ENCODE measurements at regions not wholly inside any gene's neighbourhood (a gene's known extent, or its start where the extent isn't known, plus 50 kb on each side); places are given as distances from the start of the nearest gene placed in this dataset.

DNA sequence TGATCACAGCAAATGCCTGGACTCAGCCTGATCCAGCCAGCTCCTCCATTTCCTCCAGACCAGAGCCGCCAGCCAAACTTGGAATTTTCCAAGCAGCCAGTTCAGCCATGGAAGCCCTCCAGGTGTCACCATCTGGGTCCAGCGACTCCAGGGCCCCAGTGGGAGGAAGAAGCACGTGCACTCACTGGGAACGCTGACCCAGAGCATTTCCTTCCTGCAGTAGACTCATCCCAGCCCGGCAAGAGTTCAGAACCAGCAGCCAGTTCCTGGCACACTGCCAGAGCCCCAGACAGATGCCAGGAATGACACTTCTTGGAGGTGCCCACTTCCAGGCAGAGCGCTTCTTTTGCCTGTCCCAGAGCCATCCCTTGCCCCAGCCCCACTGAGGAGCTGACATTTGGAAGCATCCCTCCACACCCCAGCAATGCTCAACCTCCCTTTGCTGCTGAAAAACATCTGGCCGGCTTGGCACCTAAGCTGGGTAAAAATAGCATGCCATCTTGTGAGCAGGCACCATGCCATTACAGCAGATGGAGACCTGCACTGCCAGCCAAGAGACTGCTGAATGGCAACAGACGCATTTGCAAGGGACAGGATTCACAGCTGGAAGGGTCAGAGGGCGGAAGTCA is 460.3 kb upstream of the PROK2 start:
- H3K27me3 ChIP-seq: no peaks in the 10 kb centered on the region
- H3K4me1 ChIP-seq: peaks cover 0 to 43% (median 8%) of the 10 kb centered on the region in 4 donors
- WGBS, 2 donors: 64 to 68% methylated on average over 8 to 9 of the region's 9 CpGs
- no peaks in the 10 kb centered on the region for H3K36me3 ChIP-seq
- no peaks in the 10 kb centered on the region for H3K9me3 ChIP-seq
- no peak overlapping the region for H3K27ac ChIP-seq
- TF ChIP-seq EP300 (IDR thresholded peaks at IDR 0.05): peak in 1 of 2 donors; percentile 35
- TF ChIP-seq POLR2A (IDR thresholded peaks at IDR 0.05): no peak
- TF ChIP-seq, protein P1, sequence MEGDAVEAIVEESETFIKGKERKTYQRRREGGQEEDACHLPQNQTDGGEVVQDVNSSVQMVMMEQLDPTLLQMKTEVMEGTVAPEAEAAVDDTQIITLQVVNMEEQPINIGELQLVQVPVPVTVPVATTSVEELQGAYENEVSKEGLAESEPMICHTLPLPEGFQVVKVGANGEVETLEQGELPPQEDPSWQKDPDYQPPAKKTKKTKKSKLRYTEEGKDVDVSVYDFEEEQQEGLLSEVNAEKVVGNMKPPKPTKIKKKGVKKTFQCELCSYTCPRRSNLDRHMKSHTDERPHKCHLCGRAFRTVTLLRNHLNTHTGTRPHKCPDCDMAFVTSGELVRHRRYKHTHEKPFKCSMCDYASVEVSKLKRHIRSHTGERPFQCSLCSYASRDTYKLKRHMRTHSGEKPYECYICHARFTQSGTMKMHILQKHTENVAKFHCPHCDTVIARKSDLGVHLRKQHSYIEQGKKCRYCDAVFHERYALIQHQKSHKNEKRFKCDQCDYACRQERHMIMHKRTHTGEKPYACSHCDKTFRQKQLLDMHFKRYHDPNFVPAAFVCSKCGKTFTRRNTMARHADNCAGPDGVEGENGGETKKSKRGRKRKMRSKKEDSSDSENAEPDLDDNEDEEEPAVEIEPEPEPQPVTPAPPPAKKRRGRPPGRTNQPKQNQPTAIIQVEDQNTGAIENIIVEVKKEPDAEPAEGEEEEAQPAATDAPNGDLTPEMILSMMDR (IDR thresholded peaks at IDR 0.05): no peak
- H3K4me3 ChIP-seq: no peak overlapping the region
- peak in 1 of 2 donors; percentile 23 for DNase-seq (ENCODE audit: low spot score in 2 of 2)

DNA sequence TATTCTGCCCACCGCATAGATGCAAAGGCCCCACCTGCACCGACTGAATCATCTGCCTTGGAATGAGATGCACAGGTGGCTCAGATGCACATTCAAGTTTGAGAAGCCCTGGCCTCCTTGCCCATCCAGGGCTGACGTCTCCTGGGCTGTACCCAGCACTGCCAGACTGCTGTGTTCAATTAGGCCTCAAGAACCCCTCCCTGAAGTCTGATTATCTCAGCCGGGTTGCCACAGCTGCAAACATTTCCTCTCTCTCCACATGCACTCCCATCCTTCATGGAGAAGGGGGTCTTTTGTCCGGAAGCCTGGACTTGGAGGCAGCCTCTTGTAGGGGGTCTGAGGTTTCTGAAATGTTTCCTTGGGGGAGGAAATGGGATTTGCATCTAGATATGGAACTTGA is 459.4 kb upstream of the PROK2 start:
- Histone ChIP-seq H3K27ac (no peak overlapping the region), H3K4me3 (no peak overlapping the region), H3K9me3 (no peaks in the 10 kb centered on the region), H3K4me1 (peaks cover 0 to 43% (median 8%) of the 10 kb centered on the region in 4 donors), H3K27me3 (no peaks in the 10 kb centered on the region), H3K36me3 (no peaks in the 10 kb centered on the region)
- TF ChIP-seq EP300 (IDR thresholded peaks at IDR 0.05): no peak
- TF ChIP-seq POLR2A (IDR thresholded peaks at IDR 0.05): no peak
- DNase-seq (ENCODE audit: low spot score in 2 of 2): no peak
- WGBS, 2 donors: 76 to 81% methylated on average over 5 of the region's 5 CpGs

DNA sequence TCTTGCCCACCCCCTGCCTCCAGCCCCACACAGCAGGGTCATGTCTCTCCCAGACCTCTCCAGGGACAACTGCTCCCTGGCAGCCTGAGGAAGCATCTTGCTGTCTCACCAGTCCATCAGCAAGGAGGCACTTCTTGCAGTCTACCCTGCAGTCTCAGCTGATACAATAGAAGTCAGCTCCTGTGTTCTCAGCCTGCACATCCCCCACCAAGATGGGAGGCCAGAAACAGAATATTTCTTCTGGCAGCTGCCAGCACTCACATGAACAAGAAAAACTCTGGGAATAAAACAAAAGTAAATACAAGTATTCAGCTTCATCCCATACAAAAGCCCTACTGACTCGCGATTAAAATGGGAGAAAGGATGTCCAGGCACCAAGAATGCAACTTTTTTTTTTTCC is 457.4 kb upstream of the PROK2 start:
- 12 to 25% methylated on average over 2 of the region's 2 CpGs for whole genome bisulfite sequencing, 2 donors
- Histone ChIP-seq H3K4me3 (no peak overlapping the region), H3K27ac (no peak overlapping the region), H3K9me3 (no peaks in the 10 kb centered on the region), H3K4me1 (peaks cover 0 to 48% (median 8%) of the 10 kb centered on the region in 4 donors), H3K27me3 (no peaks in the 10 kb centered on the region), H3K36me3 (no peaks in the 10 kb centered on the region)
- TF ChIP-seq POLR2A (IDR thresholded peaks at IDR 0.05) (no peak), EP300 (IDR thresholded peaks at IDR 0.05) (no peak)
- TF ChIP-seq, protein P1 (IDR thresholded peaks at IDR 0.05): no peak
- no peak for DNase-seq (ENCODE audit: low spot score in 2 of 2)

DNA sequence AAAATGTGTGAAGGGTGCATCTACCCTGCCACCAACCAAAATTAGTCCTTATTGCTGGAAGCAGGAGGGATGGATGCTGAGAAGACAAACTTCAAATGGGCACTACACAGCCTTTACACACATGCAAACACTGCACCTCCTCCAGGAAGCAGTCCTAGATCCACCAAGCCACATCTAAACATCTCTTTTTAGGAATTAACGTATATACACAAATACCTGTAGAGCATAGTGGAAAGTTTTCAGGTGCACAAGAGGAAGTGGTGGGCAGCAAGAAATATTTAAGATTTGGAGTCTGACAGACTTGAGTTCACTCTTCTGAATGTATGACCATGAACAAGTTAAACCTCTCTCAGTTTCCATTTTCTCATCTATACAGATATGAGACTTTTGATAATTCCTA is 456.6 kb upstream of the PROK2 start:
- no peaks in the 10 kb centered on the region for H3K9me3 ChIP-seq
- no peak for DNase-seq (ENCODE audit: low spot score in 2 of 2)
- H3K4me3 ChIP-seq: no peak overlapping the region
- no peaks in the 10 kb centered on the region for H3K36me3 ChIP-seq
- H3K27ac ChIP-seq: no peak overlapping the region
- 96 to 100% methylated on average over 1 of the region's 1 CpG for WGBS, 2 donors
- peaks cover 0 to 40% (median 5%) of the 10 kb centered on the region in 4 donors for H3K4me1 ChIP-seq
- TF ChIP-seq EP300 (IDR thresholded peaks at IDR 0.05) (no peak), POLR2A (IDR thresholded peaks at IDR 0.05) (no peak)
- TF ChIP-seq, protein P1 (IDR thresholded peaks at IDR 0.05): no peak
- H3K27me3 ChIP-seq: no peaks in the 10 kb centered on the region

DNA sequence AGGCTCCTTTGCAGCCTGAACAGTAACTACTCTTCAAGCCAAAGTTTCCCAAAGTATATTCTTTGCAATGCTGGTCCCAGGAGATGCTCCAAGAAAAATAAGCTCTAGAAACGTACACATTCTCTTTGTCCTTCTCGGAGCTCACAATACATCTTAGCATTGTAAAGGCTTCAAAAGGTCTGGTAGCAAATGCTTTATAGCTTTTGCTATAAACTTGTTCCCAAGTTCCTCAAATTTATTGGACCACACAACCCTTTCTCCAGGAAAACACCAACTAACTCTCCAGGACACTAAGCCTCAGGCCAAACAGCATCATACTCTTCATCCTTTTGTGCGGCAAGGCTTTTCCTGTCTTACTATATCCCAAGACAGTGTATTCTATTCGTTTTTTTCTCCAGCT is 455.6 kb upstream of the PROK2 start:
- DNase-seq (ENCODE audit: low spot score in 2 of 2): no peak
- Histone ChIP-seq H3K36me3 (no peaks in the 10 kb centered on the region), H3K9me3 (no peaks in the 10 kb centered on the region), H3K4me1 (peaks cover 0 to 32% (median 5%) of the 10 kb centered on the region in 4 donors), H3K4me3 (no peak overlapping the region), H3K27ac (no peak overlapping the region), H3K27me3 (no peaks in the 10 kb centered on the region)
- no peak for TF ChIP-seq EP300 (IDR thresholded peaks at IDR 0.05)
- TF ChIP-seq POLR2A (IDR thresholded peaks at IDR 0.05): no peak
- TF ChIP-seq, protein P1 (IDR thresholded peaks at IDR 0.05): no peak
- WGBS, 2 donors: 87 to 90% methylated on average over 4 of the region's 4 CpGs
